SU-DHL-6 (cell line): ENCODE measurements at regions not wholly inside any gene's neighbourhood (a gene's known extent, or its start where the extent isn't known, plus 50 kb on each side); places are given as distances from the start of the nearest gene placed in this dataset.

ENCODE experiments used
- EZH2phosphoT487 ChIP-seq: fragments of 200-600 bp; sonication (generic), shearing (Covaris generic); conservative IDR thresholded peaks from 2 replicates; pipeline ENCODE4 v1.6.1; 2018; ENCODE audit warnings: mild to moderate bottlenecking, antibody characterized with exemption, low read length, moderate library complexity, mixed read lengths
- TF ChIP-seq, protein P1 (sequence below): fragments of 200-600 bp; sonication (generic); IDR thresholded peaks from one replicate; pipeline ENCODE4 v1.5.1; 2017; ENCODE audit warnings: antibody characterized with exemption, mild to moderate bottlenecking, low read length, moderate library complexity; ENCODE audit not compliant: insufficient read depth, poor library complexity, severe bottlenecking

DNA sequence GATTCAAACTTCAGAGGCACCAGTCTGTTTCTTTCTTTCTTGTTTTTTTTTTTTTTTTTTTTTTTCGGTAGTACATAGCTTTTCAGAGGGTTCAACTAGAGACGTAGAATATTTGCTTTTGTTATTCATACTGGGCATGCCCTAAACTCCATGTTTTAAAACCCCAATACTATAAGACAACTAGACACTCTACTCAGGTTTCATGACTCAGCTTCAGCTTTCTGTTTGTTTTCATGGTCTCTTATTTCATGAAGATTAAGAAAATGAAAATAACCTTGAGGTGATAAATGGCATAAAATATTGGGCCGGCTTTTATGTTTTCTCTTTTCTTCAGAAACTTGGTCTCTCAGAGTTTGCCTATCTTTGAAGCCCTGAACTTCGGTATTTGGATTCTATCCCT lies 2126.3 kb upstream of the ACO1 start:
- TF ChIP-seq, protein P1, sequence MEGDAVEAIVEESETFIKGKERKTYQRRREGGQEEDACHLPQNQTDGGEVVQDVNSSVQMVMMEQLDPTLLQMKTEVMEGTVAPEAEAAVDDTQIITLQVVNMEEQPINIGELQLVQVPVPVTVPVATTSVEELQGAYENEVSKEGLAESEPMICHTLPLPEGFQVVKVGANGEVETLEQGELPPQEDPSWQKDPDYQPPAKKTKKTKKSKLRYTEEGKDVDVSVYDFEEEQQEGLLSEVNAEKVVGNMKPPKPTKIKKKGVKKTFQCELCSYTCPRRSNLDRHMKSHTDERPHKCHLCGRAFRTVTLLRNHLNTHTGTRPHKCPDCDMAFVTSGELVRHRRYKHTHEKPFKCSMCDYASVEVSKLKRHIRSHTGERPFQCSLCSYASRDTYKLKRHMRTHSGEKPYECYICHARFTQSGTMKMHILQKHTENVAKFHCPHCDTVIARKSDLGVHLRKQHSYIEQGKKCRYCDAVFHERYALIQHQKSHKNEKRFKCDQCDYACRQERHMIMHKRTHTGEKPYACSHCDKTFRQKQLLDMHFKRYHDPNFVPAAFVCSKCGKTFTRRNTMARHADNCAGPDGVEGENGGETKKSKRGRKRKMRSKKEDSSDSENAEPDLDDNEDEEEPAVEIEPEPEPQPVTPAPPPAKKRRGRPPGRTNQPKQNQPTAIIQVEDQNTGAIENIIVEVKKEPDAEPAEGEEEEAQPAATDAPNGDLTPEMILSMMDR = no peak
- TF ChIP-seq EZH2phosphoT487 = no peak
